ENCODE measurements at regions not wholly inside any gene's neighbourhood (a gene's known extent, or its start where the extent isn't known, plus 50 kb on each side); places are given as distances from the start of the nearest gene placed in this dataset.
"Not testable (repeated sequence)": the region's sequence is repeated elsewhere in the genome, so short reads cannot be mapped to it uniquely, and the experiment has no call there.

DNA sequence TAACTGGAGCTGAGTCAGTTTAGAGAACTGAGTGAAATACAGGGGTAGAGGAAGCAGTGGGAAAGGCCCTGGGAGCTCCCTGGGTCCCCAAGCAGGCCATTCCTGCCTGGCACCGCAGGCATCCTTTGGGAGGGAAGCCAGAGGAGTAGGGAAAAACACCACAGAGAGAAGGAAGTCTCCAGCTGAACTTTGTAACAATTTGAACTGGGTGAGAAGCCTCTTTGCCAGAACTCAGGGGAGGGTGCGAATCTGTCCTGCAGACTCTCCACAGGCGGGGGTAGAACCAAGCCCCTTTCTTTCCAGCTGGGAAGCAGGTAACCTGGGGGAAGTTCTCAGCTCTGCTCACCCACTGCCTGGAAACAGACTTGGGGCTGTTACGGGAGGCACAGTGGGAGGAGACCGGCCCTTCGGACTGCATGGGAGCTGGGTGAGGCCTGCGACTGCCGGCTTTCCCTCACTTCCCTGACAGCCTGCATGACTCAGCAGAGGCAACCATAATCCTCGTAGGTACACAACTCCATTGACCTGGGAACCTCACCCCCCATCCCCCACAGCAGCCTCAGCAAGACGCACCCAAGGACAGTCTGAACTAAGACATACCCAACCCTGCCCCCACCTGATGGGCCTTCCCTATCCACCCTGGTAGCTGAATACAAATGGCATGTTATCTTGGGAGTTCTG lies 110.1 kb downstream of the ARHGAP11B start:
- not testable (repeated sequence) for H2BK5ac ChIP-seq (ENCODE audit: low read length); H4K8ac ChIP-seq (ENCODE audit: low read depth, low read length); H4K5ac ChIP-seq (ENCODE audit: low read length); H3K4me2 ChIP-seq (ENCODE audit: low read length); H3K9ac ChIP-seq (ENCODE audit: low read length); H3K36me3 ChIP-seq (ENCODE audit: control insufficient read depth, insufficient read depth, low read length); H3K18ac ChIP-seq (ENCODE audit: low read length); H3K4me1 ChIP-seq (ENCODE audit: control insufficient read depth, low read depth, low read length); H3K4ac ChIP-seq (ENCODE audit: low read depth, low read length); H3K23ac ChIP-seq (ENCODE audit: low read length); H3K27me3 ChIP-seq (ENCODE audit: insufficient read depth, low read length, poor library complexity); H2BK15ac ChIP-seq (replicated peaks; ENCODE audit: low read depth); H3K27ac ChIP-seq (ENCODE audit: low read depth, low read length); H3K56ac ChIP-seq (ENCODE audit: low read length); H3K79me1 ChIP-seq (ENCODE audit: low read length); H2BK120ac ChIP-seq (ENCODE audit: low read depth, low read length); H3K79me2 ChIP-seq (ENCODE audit: control insufficient read depth, insufficient read depth, low read length); H3K4me3 ChIP-seq (ENCODE audit: low read length); H2AK5ac ChIP-seq (ENCODE audit: low read length)
- no CpG with 5 or more reads among the region's 10 CpGs for WGBS (ENCODE audit: extremely low coverage, insufficient coverage, low lambda C conversion rate)
- peak; percentile 10 for DNase-seq

- not testable (repeated sequence) for H3K56ac ChIP-seq (ENCODE audit: low read length); H3K4me3 ChIP-seq (ENCODE audit: low read length); H3K23ac ChIP-seq (ENCODE audit: low read length); H3K27me3 ChIP-seq (ENCODE audit: insufficient read depth, low read length, poor library complexity); H3K18ac ChIP-seq (ENCODE audit: low read length); DNase-seq; H3K79me1 ChIP-seq (ENCODE audit: low read length); H3K36me3 ChIP-seq (ENCODE audit: control insufficient read depth, insufficient read depth, low read length); H2BK15ac ChIP-seq (replicated peaks; ENCODE audit: low read depth); H3K4me2 ChIP-seq (ENCODE audit: low read length); H3K79me2 ChIP-seq (ENCODE audit: control insufficient read depth, insufficient read depth, low read length); H4K5ac ChIP-seq (ENCODE audit: low read length); H2AK5ac ChIP-seq (ENCODE audit: low read length); H3K27ac ChIP-seq (ENCODE audit: low read depth, low read length); H3K4me1 ChIP-seq (ENCODE audit: control insufficient read depth, low read depth, low read length); H3K4ac ChIP-seq (ENCODE audit: low read depth, low read length); H2BK5ac ChIP-seq (ENCODE audit: low read length); H2BK120ac ChIP-seq (ENCODE audit: low read depth, low read length); H4K8ac ChIP-seq (ENCODE audit: low read depth, low read length); H3K9ac ChIP-seq (ENCODE audit: low read length)
- WGBS (ENCODE audit: extremely low coverage, insufficient coverage, low lambda C conversion rate): no CpG with 5 or more reads among the region's 3 CpGs
These were observed 116.9 kb downstream of the ARHGAP11B start for GRCh38 chr15:30742796-30743195.

- H3K27ac ChIP-seq (ENCODE audit: low read depth, low read length); H3K79me1 ChIP-seq (ENCODE audit: low read length); H2AK5ac ChIP-seq (ENCODE audit: low read length); H4K8ac ChIP-seq (ENCODE audit: low read depth, low read length); H3K36me3 ChIP-seq (ENCODE audit: control insufficient read depth, insufficient read depth, low read length); H3K23ac ChIP-seq (ENCODE audit: low read length); DNase-seq; H2BK5ac ChIP-seq (ENCODE audit: low read length); H3K4me2 ChIP-seq (ENCODE audit: low read length); H2BK120ac ChIP-seq (ENCODE audit: low read depth, low read length); H3K56ac ChIP-seq (ENCODE audit: low read length); H2BK15ac ChIP-seq (replicated peaks; ENCODE audit: low read depth); H3K79me2 ChIP-seq (ENCODE audit: control insufficient read depth, insufficient read depth, low read length); H4K5ac ChIP-seq (ENCODE audit: low read length); H3K18ac ChIP-seq (ENCODE audit: low read length); H3K4ac ChIP-seq (ENCODE audit: low read depth, low read length); H3K4me3 ChIP-seq (ENCODE audit: low read length); H3K4me1 ChIP-seq (ENCODE audit: control insufficient read depth, low read depth, low read length); H3K27me3 ChIP-seq (ENCODE audit: insufficient read depth, low read length, poor library complexity); H3K9ac ChIP-seq (ENCODE audit: low read length): not testable (repeated sequence)
- no CpG with 5 or more reads among the region's 1 CpG for WGBS (ENCODE audit: extremely low coverage, insufficient coverage, low lambda C conversion rate)
These were observed 123.1 kb downstream of the ARHGAP11B start for GRCh38 chr15:30749048-30749447.

DNA sequence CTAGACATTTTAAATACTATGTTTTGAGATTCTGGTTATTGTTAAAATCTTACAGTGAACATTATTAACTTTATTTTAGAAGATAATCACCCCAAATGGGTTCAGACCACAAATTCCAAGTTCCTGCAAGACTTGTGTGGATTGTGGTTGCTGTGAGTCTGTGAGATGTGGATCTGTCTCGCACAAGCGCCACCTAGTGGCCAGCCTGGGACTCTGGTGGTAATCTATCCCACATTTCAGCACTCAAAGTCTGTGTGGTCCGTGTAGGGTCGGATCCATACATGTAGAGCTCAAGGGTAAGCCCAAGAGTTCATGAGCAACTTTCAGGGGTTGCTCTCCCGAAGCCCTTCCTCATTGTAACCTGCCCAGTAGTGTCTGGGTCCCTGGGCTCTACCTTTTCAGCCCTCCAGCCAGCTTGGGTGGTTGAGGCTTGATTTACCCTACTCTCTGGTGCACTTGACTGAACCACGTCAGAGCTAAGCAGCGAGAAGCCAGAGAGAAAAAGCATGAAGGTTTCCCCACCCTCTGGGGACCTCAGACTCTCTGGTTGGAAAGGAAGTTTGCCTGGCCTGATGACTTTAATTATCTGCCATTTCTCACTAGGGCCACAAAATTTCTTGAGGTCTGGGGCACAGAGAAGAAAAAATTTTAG lies 129.2 kb downstream of the ARHGAP11B start:
- H4K5ac ChIP-seq (ENCODE audit: low read length); H3K9ac ChIP-seq (ENCODE audit: low read length); H3K27me3 ChIP-seq (ENCODE audit: insufficient read depth, low read length, poor library complexity); H3K36me3 ChIP-seq (ENCODE audit: control insufficient read depth, insufficient read depth, low read length); H3K27ac ChIP-seq (ENCODE audit: low read depth, low read length); H3K18ac ChIP-seq (ENCODE audit: low read length); H4K8ac ChIP-seq (ENCODE audit: low read depth, low read length); H2BK5ac ChIP-seq (ENCODE audit: low read length); DNase-seq; H2BK15ac ChIP-seq (replicated peaks; ENCODE audit: low read depth); H3K79me1 ChIP-seq (ENCODE audit: low read length); H3K56ac ChIP-seq (ENCODE audit: low read length); H3K4me3 ChIP-seq (ENCODE audit: low read length); H3K4me2 ChIP-seq (ENCODE audit: low read length); H2AK5ac ChIP-seq (ENCODE audit: low read length); H3K79me2 ChIP-seq (ENCODE audit: control insufficient read depth, insufficient read depth, low read length); H2BK120ac ChIP-seq (ENCODE audit: low read depth, low read length); H3K23ac ChIP-seq (ENCODE audit: low read length); H3K4me1 ChIP-seq (ENCODE audit: control insufficient read depth, low read depth, low read length); H3K4ac ChIP-seq (ENCODE audit: low read depth, low read length): not testable (repeated sequence)
- WGBS (ENCODE audit: extremely low coverage, insufficient coverage, low lambda C conversion rate): no CpG with 5 or more reads among the region's 7 CpGs

DNA sequence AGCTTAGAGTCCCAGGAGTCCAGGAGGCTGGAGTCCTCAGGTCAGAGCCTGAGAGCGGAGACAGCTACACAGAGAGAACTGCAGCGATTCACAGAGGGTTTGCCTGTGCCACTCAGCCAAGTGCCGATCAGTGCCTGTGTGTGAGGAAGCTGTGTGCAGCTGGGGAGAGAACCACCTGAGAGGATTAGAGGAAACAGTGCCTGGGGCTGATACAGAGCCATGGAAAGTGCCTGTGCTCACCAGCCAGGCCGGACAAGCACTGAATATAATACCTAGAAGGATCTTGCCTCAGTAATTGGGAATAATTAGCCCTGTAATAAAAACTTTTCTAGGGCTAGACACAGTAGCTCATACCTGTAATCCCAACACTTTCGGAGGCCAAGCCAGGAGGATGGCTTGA lies 134.7 kb downstream of the ARHGAP11B start:
- not testable (repeated sequence) for H3K9ac ChIP-seq (ENCODE audit: low read length); H3K56ac ChIP-seq (ENCODE audit: low read length); H2BK120ac ChIP-seq (ENCODE audit: low read depth, low read length); H3K4me1 ChIP-seq (ENCODE audit: control insufficient read depth, low read depth, low read length); H3K23ac ChIP-seq (ENCODE audit: low read length); H3K4ac ChIP-seq (ENCODE audit: low read depth, low read length); H3K36me3 ChIP-seq (ENCODE audit: control insufficient read depth, insufficient read depth, low read length); H3K79me1 ChIP-seq (ENCODE audit: low read length); H3K18ac ChIP-seq (ENCODE audit: low read length); H3K4me3 ChIP-seq (ENCODE audit: low read length); H2BK5ac ChIP-seq (ENCODE audit: low read length); H2AK5ac ChIP-seq (ENCODE audit: low read length); H3K79me2 ChIP-seq (ENCODE audit: control insufficient read depth, insufficient read depth, low read length); H4K5ac ChIP-seq (ENCODE audit: low read length); H3K27ac ChIP-seq (ENCODE audit: low read depth, low read length); H3K27me3 ChIP-seq (ENCODE audit: insufficient read depth, low read length, poor library complexity); H4K8ac ChIP-seq (ENCODE audit: low read depth, low read length); H2BK15ac ChIP-seq (replicated peaks; ENCODE audit: low read depth); DNase-seq; H3K4me2 ChIP-seq (ENCODE audit: low read length)
- WGBS (ENCODE audit: extremely low coverage, insufficient coverage, low lambda C conversion rate): no CpG with 5 or more reads among the region's 5 CpGs

DNA sequence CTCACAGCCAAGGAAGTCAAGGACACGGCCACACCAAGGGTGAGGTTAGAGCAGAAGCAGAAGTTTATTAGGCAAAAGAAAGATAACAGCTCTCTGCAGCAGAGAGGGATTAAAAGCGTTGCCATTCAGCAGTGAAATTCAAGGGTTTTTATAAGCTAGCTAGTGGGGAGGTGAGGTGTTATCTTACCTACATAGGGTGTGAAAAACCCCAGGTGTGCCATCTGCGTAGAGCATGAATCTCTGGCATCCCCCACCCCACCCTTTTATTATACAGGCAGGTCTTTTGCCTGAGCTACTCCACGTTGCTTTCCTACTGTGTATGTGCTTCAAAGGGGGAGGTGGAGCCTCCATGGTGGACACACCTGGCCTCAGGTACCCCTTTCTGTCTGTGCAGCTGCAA lies 135.4 kb downstream of the ARHGAP11B start:
- WGBS (ENCODE audit: extremely low coverage, insufficient coverage, low lambda C conversion rate): no CpG with 5 or more reads among the region's 4 CpGs
- not testable (repeated sequence) for H2BK5ac ChIP-seq (ENCODE audit: low read length); H3K23ac ChIP-seq (ENCODE audit: low read length); DNase-seq; H4K8ac ChIP-seq (ENCODE audit: low read depth, low read length); H3K4me2 ChIP-seq (ENCODE audit: low read length); H3K27ac ChIP-seq (ENCODE audit: low read depth, low read length); H3K4me3 ChIP-seq (ENCODE audit: low read length); H3K79me2 ChIP-seq (ENCODE audit: control insufficient read depth, insufficient read depth, low read length); H3K4ac ChIP-seq (ENCODE audit: low read depth, low read length); H3K79me1 ChIP-seq (ENCODE audit: low read length); H3K56ac ChIP-seq (ENCODE audit: low read length); H2BK120ac ChIP-seq (ENCODE audit: low read depth, low read length); H3K36me3 ChIP-seq (ENCODE audit: control insufficient read depth, insufficient read depth, low read length); H2AK5ac ChIP-seq (ENCODE audit: low read length); H3K4me1 ChIP-seq (ENCODE audit: control insufficient read depth, low read depth, low read length); H3K27me3 ChIP-seq (ENCODE audit: insufficient read depth, low read length, poor library complexity); H4K5ac ChIP-seq (ENCODE audit: low read length); H3K18ac ChIP-seq (ENCODE audit: low read length); H2BK15ac ChIP-seq (replicated peaks; ENCODE audit: low read depth); H3K9ac ChIP-seq (ENCODE audit: low read length)

All from mesendoderm (in vitro differentiated cells).